H54 (cell line): ENCODE measurements at regions not wholly inside any gene's neighbourhood (a gene's known extent, or its start where the extent isn't known, plus 50 kb on each side); places are given as distances from the start of the nearest gene placed in this dataset.

ENCODE experiments used
- DNase-seq: peaks from one replicate; pipeline ENCODE4 v3.0.0; 2011; ENCODE audit warnings: low spot score, mixed read lengths; ENCODE audit not compliant: insufficient read length
- FAIRE-seq: peaks from 3 replicates; lab custom pipeline; 2011; peaks lifted over from hg19 to GRCh38; lab: Jason Lieb, UNC
- POLR2A ChIP-seq: IDR thresholded peaks from 2 replicates; pipeline ENCODE4 v1.6.1; 2011; ENCODE audit warnings: low read depth, mild to moderate bottlenecking, low read length

DNA sequence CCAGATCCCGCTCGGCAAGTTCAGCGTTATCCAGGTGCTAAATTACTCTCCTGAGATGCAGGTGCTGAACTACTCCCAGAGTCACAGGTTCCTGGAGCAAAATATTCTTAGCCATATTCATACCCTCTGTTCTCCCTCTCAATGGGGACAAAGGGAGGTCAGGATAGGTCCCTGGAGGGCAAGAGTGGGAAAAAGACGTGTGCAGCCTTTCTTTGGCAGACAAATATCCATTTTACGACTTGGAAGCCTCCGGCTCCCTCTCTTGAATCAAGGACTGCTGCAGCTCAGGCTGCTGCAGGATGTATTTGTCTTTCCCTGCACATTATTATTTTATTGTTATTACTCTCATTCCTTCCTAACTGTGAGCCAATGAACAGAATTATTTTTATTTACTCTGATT lies 590.2 kb downstream of the NR2F1-AS1 start:
- TF ChIP-seq POLR2A, result no peak
- DNase-seq (no peak), FAIRE-seq (no peak)

DNA sequence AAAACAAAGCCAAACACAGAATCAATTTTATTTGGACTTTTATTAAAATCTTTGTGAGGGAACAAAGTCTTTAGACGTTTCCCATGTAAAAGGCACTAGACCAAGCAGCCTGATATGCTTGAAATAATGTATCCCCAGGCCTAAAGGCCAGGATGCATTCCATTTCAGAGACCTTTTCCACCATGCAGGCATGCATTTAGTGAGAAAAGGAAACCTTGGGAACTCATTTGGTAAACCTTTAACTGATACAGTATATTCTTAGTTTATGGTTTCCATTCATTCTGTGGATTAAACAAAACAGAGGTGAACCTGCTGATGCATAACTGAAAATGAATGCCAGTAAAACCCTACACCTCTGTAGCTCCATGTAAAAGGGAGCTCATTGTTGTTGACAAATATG lies 600.0 kb downstream of the NR2F1-AS1 start:
- FAIRE-seq (no peak), DNase-seq (no peak)
- no peak for TF ChIP-seq POLR2A

DNA sequence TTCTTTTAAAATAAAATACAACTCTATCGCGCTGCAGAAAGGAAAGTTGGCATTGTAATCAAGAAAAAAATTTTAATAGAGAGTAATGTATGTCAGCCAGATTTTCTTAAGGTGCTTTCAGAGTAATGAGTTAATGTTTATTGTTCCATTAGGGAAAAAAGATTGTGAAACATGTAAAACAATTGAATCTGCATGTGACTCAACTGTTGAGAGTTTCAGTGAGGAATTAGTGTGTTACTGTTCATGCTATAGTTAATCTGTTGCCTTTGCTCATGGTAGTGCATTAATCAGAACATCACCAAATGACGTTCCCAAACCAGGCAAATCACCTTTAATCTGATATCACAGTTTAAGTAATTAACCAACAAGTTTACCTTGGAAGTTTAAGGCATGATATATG lies 600.5 kb downstream of the NR2F1-AS1 start:
- DNase-seq (no peak), FAIRE-seq (no peak)
- TF ChIP-seq POLR2A, result no peak

DNA sequence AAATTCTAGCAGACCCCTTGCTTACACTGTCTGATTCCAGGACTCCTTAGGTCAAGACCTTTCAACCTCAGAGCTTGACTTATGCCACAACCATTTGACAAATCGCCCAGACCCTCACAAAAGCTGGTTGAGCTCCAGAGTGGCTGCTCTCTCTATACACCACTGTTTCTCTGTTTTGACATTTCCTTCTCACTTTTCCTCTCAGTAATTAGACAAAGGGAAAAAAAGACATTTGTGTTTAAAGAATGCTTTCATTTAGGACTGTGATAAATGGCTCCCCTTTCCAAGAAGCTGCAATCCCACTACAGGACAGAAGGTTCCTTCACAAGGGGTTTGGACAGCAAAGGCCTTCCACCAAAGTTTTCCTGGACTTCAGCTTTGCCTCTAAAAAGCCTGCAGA lies 601.3 kb downstream of the NR2F1-AS1 start:
- DNase-seq (no peak), FAIRE-seq (no peak)
- TF ChIP-seq POLR2A, result no peak

DNA sequence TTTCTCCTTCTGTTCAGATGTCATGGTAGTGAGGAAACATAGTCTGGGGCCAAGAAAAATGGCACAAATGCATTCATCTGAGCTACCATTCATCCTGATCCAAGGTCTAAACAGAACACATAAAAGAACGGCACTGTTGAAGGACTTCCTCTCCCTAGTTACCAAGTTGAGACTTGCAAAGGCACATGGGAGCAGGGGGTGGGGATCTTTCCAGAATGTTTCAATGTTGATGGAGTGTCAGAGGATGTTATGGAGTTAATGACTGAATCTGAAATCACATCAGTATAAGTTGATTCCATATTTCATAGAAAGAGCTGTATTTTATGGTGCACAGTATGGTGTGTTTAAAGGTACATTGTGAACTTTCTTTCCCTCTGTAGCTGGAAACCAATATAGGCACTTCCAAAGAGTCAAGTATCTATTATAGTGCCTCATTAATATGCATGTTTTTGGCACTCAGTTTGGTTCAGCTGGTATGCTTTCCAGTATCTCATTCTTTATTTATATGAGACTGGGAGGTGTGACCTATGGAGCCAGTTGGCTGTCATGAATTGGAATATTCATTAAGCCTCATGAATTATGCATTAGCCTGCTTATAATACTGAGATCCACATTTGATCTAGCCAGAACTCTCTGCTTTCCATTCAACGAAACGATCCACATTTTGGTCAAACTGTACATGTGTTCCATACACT lies 603.0 kb downstream of the NR2F1-AS1 start:
- DNase-seq (no peak), FAIRE-seq (peak; percentile 81)
- TF ChIP-seq POLR2A, result no peak

DNA sequence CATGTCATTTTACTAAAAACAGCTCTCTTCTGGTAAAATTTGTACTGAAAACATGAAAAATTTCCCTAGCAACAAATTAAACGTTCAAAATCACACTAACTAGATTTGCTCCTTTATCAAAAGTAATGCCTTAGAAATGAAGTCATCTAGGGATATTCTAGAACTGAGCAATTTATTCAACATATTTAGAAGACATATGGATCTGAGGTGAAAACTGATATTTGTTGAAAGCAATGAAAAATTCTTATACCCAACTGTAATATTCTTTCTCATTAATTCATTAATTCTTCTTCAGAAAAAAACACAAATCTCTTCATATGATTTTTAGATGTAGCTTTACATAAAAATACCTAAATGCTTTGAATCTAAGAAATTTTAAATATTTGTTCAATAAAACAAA lies 604.9 kb downstream of the NR2F1-AS1 start:
- no peak for TF ChIP-seq POLR2A
- DNase-seq (no peak), FAIRE-seq (no peak)

DNA sequence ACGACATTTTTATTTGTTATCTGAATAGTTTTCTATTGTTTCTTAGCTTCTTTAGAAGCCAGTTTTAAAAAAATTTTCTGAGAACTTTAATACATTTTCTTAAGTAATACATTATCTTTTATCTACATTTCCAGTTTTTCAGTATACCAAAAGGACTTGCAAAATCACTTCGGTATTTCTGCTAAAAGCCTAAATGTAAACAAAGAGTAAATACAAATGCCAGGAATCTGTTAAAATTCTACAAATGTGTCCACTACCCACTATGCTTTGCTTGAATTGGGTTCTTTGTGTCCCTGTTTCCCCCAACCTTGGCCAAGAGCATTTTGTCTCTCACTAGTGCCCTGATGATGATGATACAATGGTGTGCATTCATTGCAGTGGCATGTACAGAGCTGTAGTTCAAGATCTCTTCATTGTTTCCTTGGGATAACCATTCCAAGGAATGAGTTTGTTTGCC lies 611.2 kb downstream of the NR2F1-AS1 start:
- FAIRE-seq, result no peak
- DNase-seq, result no peak
- TF ChIP-seq POLR2A, result no peak

DNA sequence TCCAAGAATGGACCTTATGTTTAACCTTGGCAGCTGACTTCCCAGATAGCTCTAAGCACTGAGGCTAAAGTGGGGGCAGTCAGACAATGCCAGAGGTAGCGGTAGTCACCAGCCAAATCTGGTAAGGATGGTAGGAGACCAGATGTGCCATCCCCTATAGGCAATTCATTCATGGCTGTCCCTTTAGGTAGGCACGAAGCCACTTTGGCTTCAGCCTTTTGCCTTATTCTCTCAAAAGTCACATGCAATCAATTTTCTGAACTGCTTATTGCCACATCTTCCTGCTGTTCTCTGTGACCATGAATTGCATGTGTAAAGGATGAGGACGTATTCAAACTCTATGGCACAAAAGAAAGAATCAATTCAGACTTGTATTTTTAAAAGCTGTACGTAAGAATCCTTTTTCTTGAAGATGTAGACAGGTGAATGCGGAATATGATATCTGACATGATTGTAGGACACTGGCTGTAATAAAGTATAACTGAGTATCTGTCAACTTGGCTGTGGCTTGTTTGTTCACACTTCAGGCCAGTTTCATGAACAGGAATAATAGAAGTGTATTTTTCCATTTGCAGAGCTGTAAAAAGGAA lies 611.7 kb downstream of the NR2F1-AS1 start:
- no peak for DNase-seq
- FAIRE-seq, result no peak
- TF ChIP-seq POLR2A, result no peak

DNA sequence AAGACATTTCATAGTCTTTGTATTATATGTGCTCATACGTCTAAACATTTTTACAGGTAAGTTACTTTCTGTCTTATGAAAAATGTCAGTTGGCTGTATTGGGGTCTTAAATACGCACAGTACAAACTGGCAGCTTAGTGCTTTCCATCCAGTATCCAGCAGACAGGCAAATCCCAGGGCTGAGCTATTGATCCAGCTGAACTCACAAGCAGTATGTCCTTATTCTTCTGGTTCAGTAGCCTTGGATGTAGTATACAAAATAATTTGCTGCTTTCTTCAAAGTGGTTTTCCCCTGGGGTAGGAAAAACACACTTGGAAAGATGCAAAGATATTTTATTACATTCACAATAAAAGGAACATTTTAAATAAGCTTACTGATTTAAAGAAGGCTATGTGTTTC lies 617.2 kb downstream of the NR2F1-AS1 start:
- FAIRE-seq (no peak), DNase-seq (no peak)
- TF ChIP-seq POLR2A, result no peak

DNA sequence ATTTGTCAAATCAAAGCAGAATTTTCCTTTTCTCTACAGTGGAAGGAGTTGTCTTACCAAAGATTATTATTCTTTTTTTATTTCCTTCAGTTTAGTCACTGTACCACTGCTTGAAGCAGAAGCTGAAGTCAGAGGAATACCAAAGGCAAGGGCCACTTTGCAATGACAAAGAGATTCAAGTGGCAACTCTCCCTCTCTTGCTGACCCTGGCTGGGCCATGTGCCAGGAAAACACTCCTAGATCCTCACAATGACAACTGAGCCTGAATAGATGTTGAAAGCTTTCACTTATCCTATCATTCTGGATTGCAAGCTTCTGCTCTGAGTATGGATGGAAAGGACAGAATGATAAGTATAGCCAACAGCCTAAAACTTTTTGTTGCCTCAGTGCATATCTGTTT lies 618.3 kb downstream of the NR2F1-AS1 start:
- FAIRE-seq, result no peak
- no peak for DNase-seq
- no peak for TF ChIP-seq POLR2A

DNA sequence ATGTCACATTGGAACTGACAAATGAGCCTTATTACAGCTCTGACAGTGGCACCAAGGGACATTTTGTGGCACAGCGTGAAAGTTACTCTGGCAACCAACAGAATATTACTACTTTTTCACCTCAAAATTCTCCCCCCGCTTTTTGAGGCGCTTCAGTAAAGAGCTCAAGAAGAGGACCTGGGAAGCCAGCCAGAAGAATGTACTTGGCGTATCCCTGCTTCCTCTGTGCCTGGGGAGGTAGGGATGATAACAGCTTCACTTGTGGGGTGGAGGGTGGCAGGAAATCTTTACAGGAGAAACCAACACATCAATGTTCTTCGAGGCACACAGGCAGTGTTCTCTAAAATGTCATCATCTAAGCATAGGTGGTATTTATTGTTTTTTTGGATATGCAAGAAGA lies 624.1 kb downstream of the NR2F1-AS1 start:
- DNase-seq (no peak), FAIRE-seq (no peak)
- TF ChIP-seq POLR2A, result no peak

DNA sequence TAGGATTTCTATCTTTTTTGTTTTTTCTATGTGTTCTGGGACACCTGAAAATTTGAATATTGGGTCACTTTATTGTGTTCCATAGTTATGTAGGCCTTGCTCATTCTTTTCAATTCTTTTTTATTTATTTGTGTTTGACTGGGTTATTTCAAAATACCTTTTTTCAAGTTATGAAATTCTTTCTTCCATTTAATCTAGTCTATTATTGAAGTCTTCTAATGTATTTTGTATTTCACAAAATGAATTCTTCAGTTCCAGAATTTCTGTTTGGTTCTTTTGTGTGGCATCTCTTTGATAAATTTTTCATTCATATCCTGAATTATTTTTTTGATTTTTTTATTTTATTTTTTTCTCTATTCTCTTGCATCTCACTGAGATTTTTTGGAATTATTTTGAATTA lies 628.8 kb downstream of the NR2F1-AS1 start:
- DNase-seq, result no peak
- TF ChIP-seq POLR2A, result no peak
- no peak for FAIRE-seq

DNA sequence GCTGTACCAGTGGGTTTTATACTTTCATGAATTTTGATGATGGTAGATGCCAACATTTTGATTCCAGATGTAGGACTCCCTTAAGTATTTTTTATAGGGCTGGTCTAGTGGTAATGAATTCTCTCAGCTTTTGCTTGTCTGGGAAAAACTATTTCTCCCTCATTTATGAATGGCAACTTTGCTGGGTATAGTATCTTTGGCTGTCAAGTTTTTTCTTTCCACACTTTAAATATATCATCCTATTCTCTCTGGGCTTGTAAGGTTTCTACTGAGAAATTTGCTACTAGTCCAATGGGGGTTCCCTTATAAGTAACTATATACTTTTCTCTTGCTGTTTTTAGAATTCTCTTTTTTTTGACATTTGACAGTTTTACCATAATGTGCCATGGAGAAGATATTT lies 629.3 kb downstream of the NR2F1-AS1 start:
- DNase-seq (no peak), FAIRE-seq (no peak)
- no peak for TF ChIP-seq POLR2A

DNA sequence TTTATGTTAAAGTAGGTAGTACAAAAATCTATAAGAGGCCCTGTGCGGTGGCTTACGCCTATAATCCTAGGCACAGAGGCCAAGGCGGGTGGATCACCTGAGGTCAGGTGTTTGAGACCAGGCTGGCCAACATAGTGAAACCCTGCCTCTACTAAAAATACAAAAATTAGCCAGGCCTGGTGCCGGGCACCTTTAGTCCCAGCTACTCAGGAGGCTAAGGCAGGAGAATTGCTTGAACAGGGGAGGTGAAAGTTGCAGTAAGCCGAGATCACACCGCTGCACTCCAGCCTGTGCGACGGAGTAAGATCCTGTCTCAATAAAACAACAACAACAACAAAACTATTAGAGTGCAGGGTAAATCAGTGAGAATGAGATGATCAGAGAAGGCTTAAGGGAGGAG lies 634.5 kb downstream of the NR2F1-AS1 start:
- DNase-seq (no peak), FAIRE-seq (no peak)
- TF ChIP-seq POLR2A, result no peak

DNA sequence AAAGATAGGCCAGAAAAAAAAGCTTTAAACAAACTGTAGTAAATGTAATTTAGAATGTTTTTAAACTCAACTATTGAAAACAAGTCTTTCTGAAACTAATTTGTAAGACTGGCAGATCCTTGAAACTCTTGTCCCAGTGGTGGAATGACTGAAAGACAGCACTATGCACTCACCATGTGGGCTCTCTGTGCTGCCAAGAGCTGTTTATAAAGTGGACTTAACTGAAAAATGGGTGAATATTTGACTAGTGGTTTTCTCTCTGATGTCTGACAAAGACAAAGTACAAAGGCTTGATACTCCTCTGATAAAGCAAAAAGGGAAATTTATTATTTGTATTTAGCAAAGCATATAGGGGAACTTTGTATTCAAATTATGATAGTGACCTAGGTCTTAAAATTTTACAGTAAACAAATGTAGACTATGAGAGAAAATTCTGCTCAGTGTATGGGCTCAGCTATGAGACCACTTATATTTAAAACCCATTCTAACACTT lies 635.4 kb downstream of the NR2F1-AS1 start:
- TF ChIP-seq POLR2A, result no peak
- DNase-seq (no peak), FAIRE-seq (no peak)
